Neural cell (in vitro differentiated cells): ENCODE measurements at regions not wholly inside any gene's neighbourhood (a gene's known extent, or its start where the extent isn't known, plus 50 kb on each side); places are given as distances from the start of the nearest gene placed in this dataset.

ENCODE experiments used
- H2AFZ ChIP-seq: fragments of 200-600, 300-800 bp; sonication (generic), shearing (Covaris generic); 2 replicates; pipeline ENCODE4 v1.6.0; 2014; ENCODE audit warnings: low read depth, mild to moderate bottlenecking, antibody characterized with exemption, low read length, moderate library complexity
- H3F3A ChIP-seq: fragments of 200-600 bp; shearing (Covaris generic); 2 replicates; pipeline ENCODE4 v1.6.1; 2016; ENCODE audit warnings: mild to moderate bottlenecking, moderate library complexity, mixed read lengths, antibody characterized with exemption, low read length; ENCODE audit not compliant: insufficient read depth, poor library complexity, severe bottlenecking
- H3K27ac ChIP-seq: fragments of 200-600, 300-800 bp; sonication (generic), shearing (Covaris generic); 2 replicates; pipeline ENCODE4 v1.5.1; 2014; ENCODE audit warnings: mild to moderate bottlenecking, low read length, moderate library complexity
- H3K27me3 ChIP-seq: fragments of 300-800, 200-600 bp; sonication (generic), shearing (Covaris generic); 2 replicates; pipeline ENCODE4 v1.6.0; 2014; ENCODE audit warnings: mild to moderate bottlenecking, low read depth, low read length, moderate library complexity; ENCODE audit not compliant: insufficient read depth
- H3K36me3 ChIP-seq: fragments of 300-800, 200-600 bp; sonication (generic), shearing (Covaris generic); 2 replicates; pipeline ENCODE4 v1.5.1; 2014; ENCODE audit warnings: mild to moderate bottlenecking, antibody characterized with exemption, low read length, moderate library complexity; ENCODE audit not compliant: insufficient read depth
- H3K4me2 ChIP-seq: fragments of 300-800, 200-600 bp; sonication (generic), shearing (Covaris generic); 2 replicates; pipeline ENCODE4 v1.6.0; 2014; ENCODE audit warnings: mild to moderate bottlenecking, low read length
- H3K4me3 ChIP-seq: fragments of 300-800, 200-600 bp; sonication (generic), shearing (Covaris generic); 2 replicates; pipeline ENCODE4 v1.5.1; 2014; ENCODE audit warnings: mild to moderate bottlenecking, low read length, moderate library complexity
- H3K79me2 ChIP-seq: fragments of 200-600 bp; shearing (Covaris generic); replicated peaks from 2 replicates; pipeline ENCODE4 v1.6.0; 2014; ENCODE audit warnings: mild to moderate bottlenecking, low read length, moderate library complexity; ENCODE audit not compliant: insufficient read depth
- H3K9ac ChIP-seq: fragments of 300-800, 200-600 bp; sonication (generic), shearing (Covaris generic); 2 replicates; pipeline ENCODE4 v1.6.1; 2016; ENCODE audit warnings: mild to moderate bottlenecking, low read length, mixed read lengths
- H3K9me2 ChIP-seq: fragments of 200-600 bp; shearing (Covaris generic); 2 replicates; pipeline ENCODE4 v1.6.1; 2016; ENCODE audit warnings: mild to moderate bottlenecking, low read length, mixed read lengths; ENCODE audit not compliant: insufficient read depth
- H3K9me3 ChIP-seq: fragments of 200-600, 300-800 bp; sonication (generic), shearing (Covaris generic); 2 replicates; pipeline ENCODE4 v1.6.1; 2016; ENCODE audit warnings: mild to moderate bottlenecking, mixed run types, low read length, moderate library complexity, mixed read lengths
- H4K20me1 ChIP-seq: fragments of 200-600 bp; shearing (Covaris generic); 2 replicates; pipeline ENCODE4 v1.6.1; 2016; ENCODE audit warnings: mild to moderate bottlenecking, mixed run types; ENCODE audit not compliant: insufficient read depth
- CTCF ChIP-seq: fragments of 450-650 bp; IDR thresholded peaks from 2 replicates; pipeline ENCODE4 v1.5.1; 2014; ENCODE audit warnings: antibody characterized with exemption, mild to moderate bottlenecking, moderate library complexity; ENCODE audit not compliant: poor library complexity, severe bottlenecking
- EP300 ChIP-seq: fragments of 450-650 bp; conservative IDR thresholded peaks from 2 replicates; pipeline ENCODE4 v1.6.1; 2014; ENCODE audit warnings: antibody characterized with exemption, mild to moderate bottlenecking, moderate library complexity; ENCODE audit not compliant: poor library complexity, severe bottlenecking
- EZH2 ChIP-seq: fragments of 200-600, 300-800 bp; shearing (Covaris generic), sonication (generic); IDR thresholded peaks from 2 replicates; pipeline ENCODE4 v1.6.1; 2014; ENCODE audit warnings: antibody characterized with exemption, low read length, borderline replicate concordance, mild to moderate bottlenecking; ENCODE audit not compliant: insufficient read depth, poor library complexity, severe bottlenecking
- MXI1 ChIP-seq: fragments of 450-650 bp; conservative IDR thresholded peaks from 2 replicates; pipeline ENCODE4 v1.6.1; 2014; ENCODE audit warnings: antibody characterized with exemption, mild to moderate bottlenecking; ENCODE audit not compliant: poor library complexity, severe bottlenecking
- POLR2AphosphoS5 ChIP-seq: IDR thresholded peaks from 2 replicates; pipeline ENCODE4 v1.6.1; 2012
- RAD21 ChIP-seq: fragments of 450-650 bp; conservative IDR thresholded peaks from 2 replicates; pipeline ENCODE4 v1.6.1; 2014; ENCODE audit warnings: antibody characterized with exemption, mild to moderate bottlenecking, moderate library complexity
- SMC3 ChIP-seq: fragments of 450-650 bp; conservative IDR thresholded peaks from 2 replicates; pipeline ENCODE4 v1.6.1; 2014; ENCODE audit warnings: antibody characterized with exemption, mild to moderate bottlenecking, moderate library complexity; ENCODE audit not compliant: poor library complexity
- TAF1 ChIP-seq: IDR thresholded peaks from 2 replicates; pipeline ENCODE4 v1.6.1; 2012; ENCODE audit warnings: low read depth
- TF ChIP-seq, protein P1 (sequence below): IDR thresholded peaks from 2 replicates; pipeline ENCODE4 v1.6.1; 2012; ENCODE audit warnings: borderline replicate concordance

GRCh38 chr7:109890622-109891021 lies 1200.3 kb upstream of the LRRN3 start:
- Histone ChIP-seq H3K79me2 (no peaks in the 10 kb centered on the region), H3K9me3 (no peaks in the 10 kb centered on the region), H3K9ac (no peak overlapping the region), H3K27me3 (no peaks in the 10 kb centered on the region), H3K36me3 (no peaks in the 10 kb centered on the region), H3K27ac (no peak overlapping the region), H3K4me3 (no peak overlapping the region), H3K4me2 (no peak overlapping the region), H2AFZ (no peak overlapping the region), H4K20me1 (no peaks in the 10 kb centered on the region), H3F3A (no peaks in the 10 kb centered on the region), H3K9me2 (no peaks in the 10 kb centered on the region)
- TF ChIP-seq TAF1 = no peak
- TF ChIP-seq EP300 = no peak
- no peak for TF ChIP-seq EZH2
- TF ChIP-seq CTCF = no peak
- TF ChIP-seq RAD21 = no peak
- TF ChIP-seq, protein P1, sequence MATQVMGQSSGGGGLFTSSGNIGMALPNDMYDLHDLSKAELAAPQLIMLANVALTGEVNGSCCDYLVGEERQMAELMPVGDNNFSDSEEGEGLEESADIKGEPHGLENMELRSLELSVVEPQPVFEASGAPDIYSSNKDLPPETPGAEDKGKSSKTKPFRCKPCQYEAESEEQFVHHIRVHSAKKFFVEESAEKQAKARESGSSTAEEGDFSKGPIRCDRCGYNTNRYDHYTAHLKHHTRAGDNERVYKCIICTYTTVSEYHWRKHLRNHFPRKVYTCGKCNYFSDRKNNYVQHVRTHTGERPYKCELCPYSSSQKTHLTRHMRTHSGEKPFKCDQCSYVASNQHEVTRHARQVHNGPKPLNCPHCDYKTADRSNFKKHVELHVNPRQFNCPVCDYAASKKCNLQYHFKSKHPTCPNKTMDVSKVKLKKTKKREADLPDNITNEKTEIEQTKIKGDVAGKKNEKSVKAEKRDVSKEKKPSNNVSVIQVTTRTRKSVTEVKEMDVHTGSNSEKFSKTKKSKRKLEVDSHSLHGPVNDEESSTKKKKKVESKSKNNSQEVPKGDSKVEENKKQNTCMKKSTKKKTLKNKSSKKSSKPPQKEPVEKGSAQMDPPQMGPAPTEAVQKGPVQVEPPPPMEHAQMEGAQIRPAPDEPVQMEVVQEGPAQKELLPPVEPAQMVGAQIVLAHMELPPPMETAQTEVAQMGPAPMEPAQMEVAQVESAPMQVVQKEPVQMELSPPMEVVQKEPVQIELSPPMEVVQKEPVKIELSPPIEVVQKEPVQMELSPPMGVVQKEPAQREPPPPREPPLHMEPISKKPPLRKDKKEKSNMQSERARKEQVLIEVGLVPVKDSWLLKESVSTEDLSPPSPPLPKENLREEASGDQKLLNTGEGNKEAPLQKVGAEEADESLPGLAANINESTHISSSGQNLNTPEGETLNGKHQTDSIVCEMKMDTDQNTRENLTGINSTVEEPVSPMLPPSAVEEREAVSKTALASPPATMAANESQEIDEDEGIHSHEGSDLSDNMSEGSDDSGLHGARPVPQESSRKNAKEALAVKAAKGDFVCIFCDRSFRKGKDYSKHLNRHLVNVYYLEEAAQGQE = no peak
- no peak for TF ChIP-seq SMC3
- TF ChIP-seq POLR2AphosphoS5 = no peak
- TF ChIP-seq MXI1 = no peak

DNA sequence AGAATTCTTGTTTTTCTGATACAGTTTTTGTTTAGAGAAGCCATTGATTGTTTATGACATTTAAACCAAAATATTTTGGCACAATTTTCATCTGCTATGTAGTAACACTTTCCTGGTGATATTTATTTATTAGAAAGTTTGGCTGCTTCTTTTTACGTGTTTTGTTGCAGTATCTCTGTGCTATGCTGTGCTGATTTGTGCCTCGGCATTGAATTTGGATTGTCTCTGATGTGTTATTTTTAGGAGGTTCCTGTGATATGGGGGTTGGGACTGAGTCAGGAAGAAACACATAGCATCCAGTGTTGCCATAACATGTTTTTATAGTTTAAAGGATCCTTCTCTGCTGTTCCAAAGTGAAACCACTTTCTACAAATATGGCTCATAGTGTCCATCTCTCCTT lies 1197.7 kb upstream of the LRRN3 start:
- TF ChIP-seq EP300 = no peak
- TF ChIP-seq MXI1 = no peak
- no peak for TF ChIP-seq POLR2AphosphoS5
- no peak for TF ChIP-seq CTCF
- TF ChIP-seq, protein P1 = no peak
- TF ChIP-seq RAD21 = no peak
- no peak for TF ChIP-seq TAF1
- no peak for TF ChIP-seq SMC3
- no peak for TF ChIP-seq EZH2
- no peak overlapping the region for H3K4me3 ChIP-seq
- H3K9me3 ChIP-seq = no peaks in the 10 kb centered on the region
- H3K36me3 ChIP-seq = no peaks in the 10 kb centered on the region
- no peak overlapping the region for H2AFZ ChIP-seq
- H3F3A ChIP-seq = no peaks in the 10 kb centered on the region
- no peaks in the 10 kb centered on the region for H3K9me2 ChIP-seq
- no peaks in the 10 kb centered on the region for H4K20me1 ChIP-seq
- H3K9ac ChIP-seq = no peak overlapping the region
- H3K27ac ChIP-seq = no peak overlapping the region
- no peaks in the 10 kb centered on the region for H3K27me3 ChIP-seq
- H3K79me2 ChIP-seq = no peaks in the 10 kb centered on the region
- no peak overlapping the region for H3K4me2 ChIP-seq
